GM19023 (cell line): ENCODE measurements at regions not wholly inside any gene's neighbourhood (a gene's known extent, or its start where the extent isn't known, plus 50 kb on each side); places are given as distances from the start of the nearest gene placed in this dataset.

Source experiments
- ATAC-seq: cut with Tn5 transposase; IDR thresholded peaks from one replicate; pipeline ENCODE4 v1.9.1; 2021; ENCODE audit warnings: mild to moderate bottlenecking, moderate library complexity; ENCODE audit not compliant: unreplicated experiment

GRCh38 chr18:78920456-78921138, 59.0 kb upstream of the SALL3 start:
- no peak for ATAC-seq

- ATAC-seq = no peak
Measured at GRCh38 chr18:78922856-78923255, 56.8 kb upstream of the SALL3 start.

GRCh38 chr18:78924301-78924700, 55.3 kb upstream of the SALL3 start:
- no peak for ATAC-seq

GRCh38 chr18:78924786-78925540, 54.7 kb upstream of the SALL3 start:
- no peak for ATAC-seq

GRCh38 chr18:78925557-78926242, 53.9 kb upstream of the SALL3 start:
- ATAC-seq = no peak

- no peak for ATAC-seq
Measured at GRCh38 chr18:78926243-78926615, 53.4 kb upstream of the SALL3 start.

GRCh38 chr18:78927156-78927555, 52.5 kb upstream of the SALL3 start:
- no peak for ATAC-seq

- ATAC-seq = no peak
Measured at GRCh38 chr18:78927616-78928015, 52.0 kb upstream of the SALL3 start.

GRCh38 chr18:78928076-78928475, 51.5 kb upstream of the SALL3 start:
- ATAC-seq = no peak

- no peak for ATAC-seq
Measured at GRCh38 chr18:78929516-78929915, 50.1 kb upstream of the SALL3 start.
